GM12878 (cell line): ENCODE measurements at regions not wholly inside any gene's neighbourhood (a gene's known extent, or its start where the extent isn't known, plus 50 kb on each side); places are given as distances from the start of the nearest gene placed in this dataset.

Experiments used
- ATAC-seq: fragments of 200-7000 bp; cut with Tn5 transposase; 3 replicates; pipeline ENCODE4 v1.9.1; 2020; ENCODE audit warnings: mild to moderate bottlenecking, moderate library complexity
- BruUV-seq: library from RNA; stranded (reverse); fragments of 400-500 nt; replicated peaks from 2 replicates; lab custom pipeline; 2021; lab: Mats Ljungman, UMichigan
- CTCF ChIA-PET: fragments of 300-600 bp; sonication (Branson Sonifier 250); formaldehyde crosslinking; extraction: SDS; loops from one replicate; lab custom pipeline; 2021; ENCODE audit warnings: inconsistent platforms; lab: Yijun Ruan, JAX
- POLR2A ChIA-PET: fragments of 350-600 bp; formaldehyde crosslinking; extraction: SDS; loops from one replicate; lab custom pipeline; 2021; ENCODE audit warnings: inconsistent platforms; lab: Charles Lee
- RAD21 ChIA-PET: fragments of 300-600 bp; sonication (Branson Sonifier 250); formaldehyde crosslinking; loops from one replicate; lab custom pipeline; 2023; ENCODE audit warnings: antibody characterized with exemption; ENCODE audit not compliant: unreplicated experiment; lab: Charles Lee
- SMC1A ChIA-PET: fragments of 300-600 bp; sonication (Branson Sonifier 250); formaldehyde crosslinking; loops from one replicate; lab custom pipeline; 2023; ENCODE audit not compliant: unreplicated experiment, uncharacterized antibody; lab: Charles Lee
- DNase-seq: peaks from one replicate; pipeline ENCODE4 v3.0.0-alpha.2; 2011; ENCODE audit warnings: low read depth, low spot score
- FAIRE-seq: peaks from 3 replicates; lab custom pipeline; 2011; peaks lifted over from hg19 to GRCh38; lab: Jason Lieb, UNC
- H2AFZ ChIP-seq: 2 replicates; pipeline ENCODE4 v1.6.0; 2011; ENCODE audit warnings: low read depth, low read length, control low read depth; ENCODE audit not compliant: control insufficient read depth
- H3K27ac ChIP-seq: 2 replicates; pipeline ENCODE4 v1.5.1; 2011; ENCODE audit warnings: control low read depth; ENCODE audit not compliant: control insufficient read depth, insufficient read depth
- H3K27me3 ChIP-seq, 2 experiments: replicated peaks in 1 of 2; 2 replicates each; pipeline versions ENCODE4 v1.6.0 to v1.6.1; 2011; ENCODE audit warnings: low read length in 1 of 2; ENCODE audit not compliant: control insufficient read depth in 2 of 2, insufficient read depth in 2 of 2
- H3K36me3 ChIP-seq, 2 experiments: 2 replicates each; pipeline ENCODE4 v1.5.1; 2011; ENCODE audit warnings: low read length in 1 of 2; ENCODE audit not compliant: control insufficient read depth in 2 of 2, insufficient read depth in 2 of 2
- H3K4me1 ChIP-seq: 2 replicates; pipeline ENCODE4 v1.6.1; 2011; ENCODE audit warnings: mild to moderate bottlenecking, low read length, moderate library complexity, mixed read lengths; ENCODE audit not compliant: control insufficient read depth, insufficient read depth
- H3K4me2 ChIP-seq: 2 replicates; pipeline ENCODE4 v1.6.0; 2011; ENCODE audit warnings: control low read depth; ENCODE audit not compliant: control insufficient read depth, insufficient read depth
- H3K4me3 ChIP-seq: fragments of 200-600 bp; sonication (generic); 2 replicates; pipeline ENCODE4 v1.5.1; 2016
- H3K79me2 ChIP-seq: 2 replicates; pipeline ENCODE4 v1.6.0; 2011; ENCODE audit warnings: low read length; ENCODE audit not compliant: control insufficient read depth, insufficient read depth
- H3K9ac ChIP-seq: 2 replicates; pipeline ENCODE4 v1.8.0; 2011; ENCODE audit warnings: low read length, control low read depth, mixed read lengths; ENCODE audit not compliant: control insufficient read depth, insufficient read depth
- H3K9me3 ChIP-seq: replicated peaks from 3 replicates; pipeline ENCODE4 v1.5.1; 2011; ENCODE audit warnings: mild to moderate bottlenecking, low read length; ENCODE audit not compliant: control insufficient read depth, insufficient read depth
- H4K20me1 ChIP-seq: 2 replicates; pipeline ENCODE4 v1.6.0; 2011; ENCODE audit not compliant: control insufficient read depth, insufficient read depth
- CBFB ChIP-seq: IDR thresholded peaks from 2 replicates; pipeline ENCODE4 v1.6.1; 2016; ENCODE audit warnings: antibody characterized with exemption, low read depth
- ESRRA ChIP-seq: IDR thresholded peaks from 2 replicates; pipeline ENCODE4 v1.6.1; 2012; ENCODE audit warnings: mild to moderate bottlenecking, low read length, improper control_type of control experiment
- ETV6 ChIP-seq, 2 experiments: fragments of 450-650 bp in 1 of 2; IDR thresholded peaks in 1 of 2; conservative IDR thresholded peaks in 1 of 2; 2 replicates each; pipeline ENCODE4 v1.6.1; 2014; ENCODE audit warnings: antibody characterized with exemption in 1 of 2, borderline replicate concordance in 1 of 2, low read depth in 1 of 2, mild to moderate bottlenecking in 1 of 2, moderate library complexity in 1 of 2
- HDAC6 ChIP-seq: fragments of 200-600 bp; sonication (generic); IDR thresholded peaks from one replicate; pipeline ENCODE4 v1.8.0; 2017; ENCODE audit warnings: antibody characterized with exemption; ENCODE audit not compliant: unreplicated experiment
- SIX5 ChIP-seq: IDR thresholded peaks from 2 replicates; pipeline ENCODE4 v1.6.1; 2011; ENCODE audit warnings: mild to moderate bottlenecking, low read depth, low read length, moderate library complexity; ENCODE audit not compliant: severe bottlenecking
- TARDBP ChIP-seq: IDR thresholded peaks from 2 replicates; pipeline ENCODE4 v1.6.1; 2016; ENCODE audit warnings: borderline replicate concordance
- WGBS: methylation state at CpG from one replicate; pipeline ENCODE4 v1.1.6; 2016; ENCODE audit warnings: low lambda C conversion rate; ENCODE audit not compliant: insufficient replicate concordance, insufficient coverage; ENCODE audit errors: missing lambda C conversion rate; 5-methylcytosine and 5-hydroxymethylcytosine counted together
- in situ Hi-C: fragments of 300-500 bp; cut with MboI; formaldehyde crosslinking; loops from 9 replicates; pipeline ENCODE4 v1.14.3; 2018; ENCODE audit warnings: mixed read lengths
- intact Hi-C: fragments of 100-400 bp; cut with micrococcal nuclease; formaldehyde crosslinking; loops from one replicate; pipeline ENCODE4 v1.14.2; 2022; ENCODE audit not compliant: unreplicated experiment
- TF ChIP-seq, protein P1 (sequence below): fragments of 450-650 bp; conservative IDR thresholded peaks from 2 replicates; pipeline ENCODE4 v1.6.1; 2017; ENCODE audit warnings: mild to moderate bottlenecking, moderate library complexity
- TF ChIP-seq, protein P2 (sequence below): IDR thresholded peaks from 2 replicates; pipeline ENCODE4 v1.6.1; 2011; ENCODE audit warnings: borderline replicate concordance, low read depth, mild to moderate bottlenecking, moderate library complexity, low read length; ENCODE audit not compliant: insufficient read depth, poor library complexity, severe bottlenecking
- TF ChIP-seq, protein P3 (sequence below): IDR thresholded peaks from 2 replicates; pipeline ENCODE4 v1.6.1; 2012; ENCODE audit warnings: low read depth, low read length, improper control_type of control experiment
- TF ChIP-seq, protein P4 (sequence below): IDR thresholded peaks from 2 replicates; pipeline ENCODE4 v1.6.1; 2012; ENCODE audit warnings: low read length, inconsistent platforms

DNA sequence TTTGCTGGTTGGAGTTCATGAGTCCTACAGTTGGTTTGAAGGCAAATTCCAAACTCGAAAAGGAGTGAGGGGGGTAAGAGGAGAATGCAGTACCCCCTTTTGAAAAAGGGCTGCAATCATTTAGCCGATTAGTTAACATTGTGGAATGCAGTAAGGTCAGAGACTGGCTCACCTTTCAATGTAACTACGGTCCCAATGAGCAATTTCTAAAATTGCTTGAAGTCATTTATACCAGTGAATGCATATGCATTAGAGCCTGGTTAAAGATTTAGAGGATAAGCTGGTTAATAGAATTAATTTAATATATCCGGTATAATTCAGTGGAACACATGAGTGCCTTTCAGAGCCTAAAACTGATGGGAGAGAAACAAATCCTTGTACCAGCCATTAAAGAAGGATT, 172.6 kb upstream of the PAPPA start:
- Histone ChIP-seq H3K27ac (no peak overlapping the region), H2AFZ (no peak overlapping the region), H3K4me1 (no peaks in the 10 kb centered on the region), H3K79me2 (no peaks in the 10 kb centered on the region), H3K9me3 (no peaks in the 10 kb centered on the region), H3K36me3 (no peaks in the 10 kb centered on the region), H3K9ac (no peak overlapping the region), H3K27me3 (no peaks in the 10 kb centered on the region), H4K20me1 (no peaks in the 10 kb centered on the region), H3K4me3 (no peak overlapping the region), H3K4me2 (no peak overlapping the region)
- WGBS, result 19% methylated on average over 4 of the region's 4 CpGs
- POLR2A ChIA-PET, result no interaction called here
- intact Hi-C loops, result no loop called here
- FAIRE-seq (no peak), ATAC-seq (no peak), DNase-seq (no peak)
- BruUV-seq, result no TSS peak
- in situ Hi-C loops, result no loop called here
- CTCF ChIA-PET, result no interaction called here
- RAD21 ChIA-PET, result no interaction called here
- TF ChIP-seq, protein P1, sequence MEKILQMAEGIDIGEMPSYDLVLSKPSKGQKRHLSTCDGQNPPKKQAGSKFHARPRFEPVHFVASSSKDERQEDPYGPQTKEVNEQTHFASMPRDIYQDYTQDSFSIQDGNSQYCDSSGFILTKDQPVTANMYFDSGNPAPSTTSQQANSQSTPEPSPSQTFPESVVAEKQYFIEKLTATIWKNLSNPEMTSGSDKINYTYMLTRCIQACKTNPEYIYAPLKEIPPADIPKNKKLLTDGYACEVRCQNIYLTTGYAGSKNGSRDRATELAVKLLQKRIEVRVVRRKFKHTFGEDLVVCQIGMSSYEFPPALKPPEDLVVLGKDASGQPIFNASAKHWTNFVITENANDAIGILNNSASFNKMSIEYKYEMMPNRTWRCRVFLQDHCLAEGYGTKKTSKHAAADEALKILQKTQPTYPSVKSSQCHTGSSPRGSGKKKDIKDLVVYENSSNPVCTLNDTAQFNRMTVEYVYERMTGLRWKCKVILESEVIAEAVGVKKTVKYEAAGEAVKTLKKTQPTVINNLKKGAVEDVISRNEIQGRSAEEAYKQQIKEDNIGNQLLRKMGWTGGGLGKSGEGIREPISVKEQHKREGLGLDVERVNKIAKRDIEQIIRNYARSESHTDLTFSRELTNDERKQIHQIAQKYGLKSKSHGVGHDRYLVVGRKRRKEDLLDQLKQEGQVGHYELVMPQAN, result no peak
- TF ChIP-seq, protein P2, sequence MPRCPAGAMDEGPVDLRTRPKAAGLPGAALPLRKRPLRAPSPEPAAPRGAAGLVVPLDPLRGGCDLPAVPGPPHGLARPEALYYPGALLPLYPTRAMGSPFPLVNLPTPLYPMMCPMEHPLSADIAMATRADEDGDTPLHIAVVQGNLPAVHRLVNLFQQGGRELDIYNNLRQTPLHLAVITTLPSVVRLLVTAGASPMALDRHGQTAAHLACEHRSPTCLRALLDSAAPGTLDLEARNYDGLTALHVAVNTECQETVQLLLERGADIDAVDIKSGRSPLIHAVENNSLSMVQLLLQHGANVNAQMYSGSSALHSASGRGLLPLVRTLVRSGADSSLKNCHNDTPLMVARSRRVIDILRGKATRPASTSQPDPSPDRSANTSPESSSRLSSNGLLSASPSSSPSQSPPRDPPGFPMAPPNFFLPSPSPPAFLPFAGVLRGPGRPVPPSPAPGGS, result no peak
- no peak for TF ChIP-seq TARDBP
- TF ChIP-seq ESRRA, result no peak
- TF ChIP-seq HDAC6, result no peak
- TF ChIP-seq SIX5, result no peak
- TF ChIP-seq, protein P3, sequence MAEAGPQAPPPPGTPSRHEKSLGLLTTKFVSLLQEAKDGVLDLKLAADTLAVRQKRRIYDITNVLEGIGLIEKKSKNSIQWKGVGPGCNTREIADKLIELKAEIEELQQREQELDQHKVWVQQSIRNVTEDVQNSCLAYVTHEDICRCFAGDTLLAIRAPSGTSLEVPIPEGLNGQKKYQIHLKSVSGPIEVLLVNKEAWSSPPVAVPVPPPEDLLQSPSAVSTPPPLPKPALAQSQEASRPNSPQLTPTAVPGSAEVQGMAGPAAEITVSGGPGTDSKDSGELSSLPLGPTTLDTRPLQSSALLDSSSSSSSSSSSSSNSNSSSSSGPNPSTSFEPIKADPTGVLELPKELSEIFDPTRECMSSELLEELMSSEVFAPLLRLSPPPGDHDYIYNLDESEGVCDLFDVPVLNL, result no peak
- TF ChIP-seq, protein P4, sequence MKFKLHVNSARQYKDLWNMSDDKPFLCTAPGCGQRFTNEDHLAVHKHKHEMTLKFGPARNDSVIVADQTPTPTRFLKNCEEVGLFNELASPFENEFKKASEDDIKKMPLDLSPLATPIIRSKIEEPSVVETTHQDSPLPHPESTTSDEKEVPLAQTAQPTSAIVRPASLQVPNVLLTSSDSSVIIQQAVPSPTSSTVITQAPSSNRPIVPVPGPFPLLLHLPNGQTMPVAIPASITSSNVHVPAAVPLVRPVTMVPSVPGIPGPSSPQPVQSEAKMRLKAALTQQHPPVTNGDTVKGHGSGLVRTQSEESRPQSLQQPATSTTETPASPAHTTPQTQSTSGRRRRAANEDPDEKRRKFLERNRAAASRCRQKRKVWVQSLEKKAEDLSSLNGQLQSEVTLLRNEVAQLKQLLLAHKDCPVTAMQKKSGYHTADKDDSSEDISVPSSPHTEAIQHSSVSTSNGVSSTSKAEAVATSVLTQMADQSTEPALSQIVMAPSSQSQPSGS, result no peak
- no peak for TF ChIP-seq ETV6 (conservative IDR thresholded peaks at IDR 0.05 in 1 of 2, IDR thresholded peaks at IDR 0.05 in 1 of 2; ENCODE audit: borderline replicate concordance in 1 of 2, low read depth in 1 of 2)
- TF ChIP-seq CBFB, result no peak
- SMC1A ChIA-PET, result no interaction called here
